ENCODE measurements at regions not wholly inside any gene's neighbourhood (a gene's known extent, or its start where the extent isn't known, plus 50 kb on each side); places are given as distances from the start of the nearest gene placed in this dataset.
"Not testable (repeated sequence)": the region's sequence is repeated elsewhere in the genome, so short reads cannot be mapped to it uniquely, and the experiment has no call there.

DNA sequence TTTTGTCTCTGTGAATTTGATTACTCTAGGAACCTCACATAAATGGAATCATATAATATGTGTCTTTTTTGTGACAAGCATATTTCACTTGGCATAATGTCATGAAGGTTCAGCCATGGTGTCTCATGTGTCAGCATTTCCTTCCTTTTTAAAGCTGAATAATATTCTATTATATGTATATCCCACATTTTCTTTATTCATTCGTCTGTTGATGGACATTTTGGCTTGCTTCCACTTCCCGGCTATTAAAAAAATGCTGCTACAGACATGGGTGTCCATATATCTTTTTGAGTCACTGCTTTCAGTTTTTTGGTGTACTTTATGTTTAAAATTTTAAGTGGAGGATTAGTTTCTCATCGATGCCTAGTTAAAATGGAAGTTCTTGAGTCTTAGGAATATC is 59.8 kb upstream of the C5orf63 start:
- DNase-seq = no peak

DNA sequence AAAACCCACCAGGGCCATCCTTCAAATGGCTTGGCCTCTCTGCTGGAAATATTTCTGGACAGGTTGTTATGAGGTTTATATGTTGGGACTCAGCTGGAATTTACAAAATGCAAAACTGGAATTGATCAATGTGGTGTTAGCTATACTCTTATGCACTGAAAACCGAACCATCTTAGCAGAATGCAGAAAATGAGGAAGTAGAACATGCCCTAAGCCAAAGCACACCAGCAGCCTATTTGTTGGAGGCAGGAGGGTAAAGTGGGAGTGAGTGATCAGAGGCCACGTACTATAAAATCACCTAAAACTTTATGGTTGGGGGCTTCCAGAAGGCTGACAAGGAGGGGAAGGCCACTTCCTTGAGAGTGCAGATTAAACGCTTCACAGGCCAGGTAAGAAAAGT is 63.6 kb upstream of the C5orf63 start:
- no peak for DNase-seq

DNA sequence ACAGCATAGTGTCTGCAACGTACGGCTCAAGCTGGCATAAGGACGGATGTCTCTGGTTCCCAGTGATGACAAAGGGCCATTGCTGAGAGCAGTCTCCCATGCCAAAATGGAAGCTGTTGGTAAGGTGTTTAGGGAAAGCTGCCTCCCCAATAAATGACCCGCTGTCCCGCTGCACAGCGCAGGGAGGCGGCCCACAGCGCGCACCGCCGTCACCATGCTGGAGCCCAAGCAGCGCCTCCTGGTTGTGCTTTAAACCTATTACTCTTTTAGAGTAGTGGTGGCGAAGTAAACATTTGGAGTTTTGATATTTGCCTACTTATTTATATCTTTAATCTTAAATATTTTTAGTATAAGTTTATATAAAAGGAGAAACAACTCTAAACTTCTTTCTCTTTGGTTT is 70.4 kb upstream of the C5orf63 start:
- DNase-seq = no peak

- no peak for DNase-seq
Measured at GRCh38 chr5:127153031-127153430, 79.7 kb upstream of the C5orf63 start.

DNA sequence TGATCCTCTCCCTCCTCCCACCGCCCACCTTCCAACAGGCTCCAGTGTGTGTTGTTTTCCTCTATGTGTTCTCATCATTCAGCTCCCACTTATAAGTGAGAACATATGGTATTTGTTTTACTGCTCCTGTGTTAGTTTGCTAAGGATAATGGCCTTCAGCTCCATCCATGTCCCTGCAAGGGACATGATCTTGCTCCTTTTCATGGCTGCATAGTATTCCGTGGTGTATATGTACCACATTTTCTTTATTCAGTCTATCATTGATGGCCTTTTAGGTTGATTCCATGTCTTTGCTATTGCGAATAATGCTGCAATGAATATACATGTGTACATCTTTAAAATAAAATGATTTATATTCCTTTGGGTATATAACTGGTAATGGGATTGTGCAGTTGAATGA is 80.2 kb upstream of the C5orf63 start:
- DNase-seq = no peak

GRCh38 chr5:127163750-127164149 is 90.4 kb upstream of the C5orf63 start:
- DNase-seq = no peak

DNA sequence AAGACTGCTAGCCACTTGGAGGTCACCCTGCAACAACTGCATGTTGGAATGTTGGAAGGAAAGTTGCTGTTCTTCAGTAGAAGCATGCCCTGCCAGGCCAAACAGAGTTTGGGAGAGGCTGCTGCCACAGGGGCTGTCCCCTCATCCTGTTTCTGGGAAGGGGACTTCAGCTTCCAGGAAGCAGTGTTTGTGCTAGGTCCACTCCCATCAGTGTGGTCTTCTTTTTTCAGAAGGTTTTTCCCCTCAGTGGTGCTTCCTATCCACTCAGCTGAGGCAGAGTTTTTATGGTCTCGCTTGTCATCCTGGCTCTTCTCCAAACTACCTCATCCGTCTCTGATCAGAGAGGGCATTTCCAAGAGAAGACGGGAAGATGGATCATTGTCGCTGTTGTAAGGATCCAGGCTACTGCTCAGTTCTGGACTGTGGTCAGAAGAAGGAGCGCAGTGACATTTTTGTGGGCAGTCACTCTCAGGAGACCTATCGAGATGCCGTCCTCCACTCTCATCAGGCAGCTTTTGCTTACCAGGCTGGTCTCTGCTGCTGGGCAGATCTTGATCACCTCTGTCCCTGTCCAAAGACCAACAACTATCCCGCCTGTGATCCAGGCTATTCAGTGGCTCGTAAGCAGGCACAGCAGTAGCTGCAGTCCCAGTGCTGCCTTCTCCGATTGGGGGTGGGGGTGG is 97.8 kb upstream of the C5orf63 start:
- no peak for DNase-seq

GRCh38 chr5:127176769-127177168 is 103.5 kb upstream of the C5orf63 start:
- DNase-seq = no peak

- DNase-seq = not testable (repeated sequence)
Measured at GRCh38 chr5:127182631-127183030, 108.0 kb upstream of the MEGF10 start.

DNA sequence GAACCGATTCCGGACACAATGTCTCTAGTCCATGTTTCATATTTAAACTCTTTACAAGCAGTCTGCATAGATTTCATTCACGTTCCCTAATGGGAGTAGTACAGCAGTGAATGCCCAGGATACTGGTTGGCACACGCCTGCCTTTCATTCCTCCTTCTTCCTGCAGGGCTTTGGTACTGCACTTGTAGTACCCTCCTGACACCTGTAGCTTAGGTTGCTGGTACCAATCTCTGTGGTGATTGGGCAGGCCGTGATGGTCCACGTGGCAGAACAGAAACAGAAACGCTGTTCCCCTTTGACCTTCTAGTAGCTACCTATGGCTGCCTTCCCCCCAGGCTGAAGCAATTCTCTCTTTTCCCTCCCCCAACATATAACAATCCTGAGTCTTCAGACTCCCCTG is 107.3 kb upstream of the MEGF10 start:
- no peak for DNase-seq

DNA sequence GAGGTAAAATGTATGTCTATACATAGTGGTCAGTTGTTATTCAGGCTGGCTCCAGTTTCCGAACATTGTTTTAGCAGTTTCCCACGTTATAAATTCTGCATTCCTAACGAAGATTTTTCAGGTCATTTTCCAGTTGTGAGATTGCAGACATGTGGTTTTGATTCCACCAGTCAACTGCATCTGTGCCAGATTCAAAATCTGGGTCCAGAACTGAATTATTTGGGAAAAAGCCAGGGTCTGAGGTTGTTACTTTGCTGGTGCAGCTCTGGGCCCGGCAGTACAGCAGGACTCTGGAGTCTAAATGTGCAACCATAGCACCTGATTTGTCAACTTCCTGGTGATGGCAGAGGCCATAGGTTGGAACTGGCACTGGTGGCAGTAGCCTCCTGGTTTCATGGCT is 105.7 kb upstream of the MEGF10 start:
- no peak for DNase-seq

DNA sequence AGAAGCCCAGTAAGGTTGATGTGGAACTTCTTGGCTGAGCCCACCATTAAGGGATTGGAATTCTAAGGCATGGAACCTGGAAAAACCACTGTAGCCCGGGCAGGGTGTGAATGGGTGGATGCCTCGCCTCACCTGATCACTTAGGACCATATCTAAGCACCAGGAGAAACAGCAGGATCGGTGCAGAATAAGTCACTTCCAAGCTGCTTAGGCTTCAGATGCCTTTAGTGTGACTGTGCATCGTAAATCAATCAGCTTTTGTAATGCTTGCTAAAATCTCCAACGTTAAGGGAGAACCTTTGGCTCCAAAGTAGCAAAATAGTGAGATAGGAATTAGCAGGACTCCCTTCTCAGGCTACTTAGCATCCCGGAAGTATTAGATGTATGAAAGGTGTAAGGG is 103.9 kb upstream of the MEGF10 start:
- DNase-seq = no peak

- no peak for DNase-seq
Measured at GRCh38 chr5:127187706-127188105, 102.9 kb upstream of the MEGF10 start.

DNA sequence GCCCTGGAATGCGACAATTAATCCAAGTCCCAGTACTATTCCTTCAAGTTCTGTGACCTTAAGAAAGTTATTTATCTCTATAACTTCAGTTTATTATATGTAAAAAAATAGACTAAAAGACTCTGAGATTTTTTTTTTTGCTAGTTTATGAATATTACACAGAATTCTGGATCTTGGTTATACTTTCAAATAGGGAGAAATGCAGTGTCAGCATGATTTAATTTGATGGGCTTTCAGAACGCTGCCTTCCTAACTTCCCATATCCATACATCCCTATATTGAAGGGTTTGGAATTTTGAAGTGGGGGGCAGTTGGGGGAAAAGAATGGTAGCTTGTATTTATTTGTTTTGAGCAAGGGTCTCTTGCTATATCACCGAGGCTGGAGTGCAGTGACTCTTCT is 98.4 kb upstream of the MEGF10 start:
- no peak for DNase-seq

- DNase-seq = no peak
Measured at GRCh38 chr5:127192836-127193338, 97.7 kb upstream of the MEGF10 start.

- no peak for DNase-seq
Measured at GRCh38 chr5:127196042-127196441, 94.6 kb upstream of the MEGF10 start.

DNA sequence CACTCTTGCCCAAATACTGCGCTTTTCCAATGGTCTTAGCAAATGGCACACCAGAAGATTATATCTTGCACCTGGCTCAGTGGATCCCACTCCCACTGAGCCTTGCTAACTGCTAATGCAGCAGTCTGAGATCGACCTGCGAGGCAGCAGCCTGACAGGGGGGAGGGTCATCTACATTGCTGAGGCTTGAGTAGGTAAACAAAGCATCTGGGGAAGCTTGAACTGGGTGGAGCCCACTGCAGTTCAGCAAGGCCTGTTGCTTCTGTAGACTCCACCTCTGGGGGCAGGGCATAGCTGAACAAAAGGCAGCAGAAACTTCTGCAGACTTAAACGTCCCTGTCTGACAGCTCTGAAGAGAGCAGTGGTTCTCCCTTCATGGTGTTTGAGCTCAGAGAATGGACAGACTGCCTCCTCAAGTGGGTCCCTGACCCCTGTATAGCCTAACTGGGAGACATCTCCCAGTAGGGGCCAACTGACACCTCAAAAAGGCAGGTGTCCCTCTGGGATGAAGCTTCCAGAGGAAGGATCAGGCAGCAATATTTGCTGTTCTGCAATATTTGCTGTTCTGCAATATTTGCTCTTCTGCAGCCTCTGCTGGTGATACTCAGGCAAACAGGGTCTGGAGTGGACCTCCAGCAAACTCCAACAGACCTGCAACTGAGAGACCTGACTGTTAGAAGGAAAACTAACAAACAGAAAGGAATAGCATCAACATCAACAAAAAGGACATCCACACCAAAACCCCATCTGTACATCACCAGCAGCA is 93.0 kb upstream of the MEGF10 start:
- DNase-seq = not testable (repeated sequence)

- not testable (repeated sequence) for DNase-seq
Measured at GRCh38 chr5:127202738-127203137, 87.9 kb upstream of the MEGF10 start.

GRCh38 chr5:127203818-127204217 is 86.8 kb upstream of the MEGF10 start:
- DNase-seq = no peak

GRCh38 chr5:127205147-127205546 is 85.4 kb upstream of the MEGF10 start:
- DNase-seq = no peak

DNA sequence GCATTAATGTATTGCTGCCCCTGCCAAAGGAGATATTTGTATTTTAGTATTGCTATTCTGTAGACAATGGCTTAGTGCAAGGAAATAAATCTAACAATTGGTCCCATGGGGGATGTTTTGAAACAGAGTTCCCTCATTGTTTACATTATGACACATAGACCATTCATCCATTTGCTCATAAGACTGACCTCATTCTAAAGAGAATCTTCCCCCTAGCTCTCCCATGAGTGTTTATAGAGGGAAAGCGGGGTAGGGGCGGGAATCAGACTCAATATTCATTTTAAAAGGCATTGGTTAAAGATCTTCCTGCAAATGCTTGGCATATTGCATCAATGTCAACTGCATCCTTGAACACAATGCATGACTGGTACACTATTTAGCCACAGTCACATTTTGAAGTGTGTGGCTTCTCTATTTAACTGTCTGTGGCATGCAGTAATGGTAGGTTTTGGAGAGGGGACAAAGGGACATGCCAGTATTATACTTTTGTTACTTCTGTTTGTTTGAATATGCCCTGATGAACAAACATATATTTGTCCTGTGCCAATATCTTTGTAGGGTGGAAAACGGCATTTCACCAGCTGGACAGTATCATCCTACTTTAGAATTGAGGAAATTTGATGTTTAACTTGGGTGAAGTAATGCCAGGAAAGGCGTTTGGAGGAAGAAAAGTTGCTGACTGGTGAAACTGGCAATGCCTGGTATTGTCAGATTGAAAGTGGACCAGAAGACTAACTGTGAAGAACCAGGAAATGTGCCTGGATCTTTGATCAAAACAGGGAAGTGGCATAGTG is 84.1 kb upstream of the MEGF10 start:
- DNase-seq = no peak

- DNase-seq = no peak
Measured at GRCh38 chr5:127210042-127210441, 80.6 kb upstream of the MEGF10 start.

DNA sequence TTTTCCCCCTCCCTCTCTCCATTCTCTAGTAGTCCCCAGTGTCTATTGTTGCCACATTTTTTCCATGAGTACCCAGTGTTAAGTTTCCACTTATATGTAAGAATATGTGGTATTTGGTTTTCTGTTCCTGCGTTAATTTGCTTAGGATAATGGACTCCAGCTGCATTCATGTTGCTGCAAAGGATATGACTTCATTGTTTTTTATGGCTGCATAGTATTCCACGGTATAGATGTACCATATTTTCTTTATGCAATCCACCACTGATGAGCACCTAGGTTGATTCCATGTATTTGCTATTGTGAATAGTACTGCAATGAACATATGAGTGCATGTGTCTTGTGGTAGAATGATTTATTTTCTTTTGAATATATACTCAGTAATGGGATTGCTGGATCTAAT is 77.4 kb upstream of the MEGF10 start:
- no peak for DNase-seq

DNA sequence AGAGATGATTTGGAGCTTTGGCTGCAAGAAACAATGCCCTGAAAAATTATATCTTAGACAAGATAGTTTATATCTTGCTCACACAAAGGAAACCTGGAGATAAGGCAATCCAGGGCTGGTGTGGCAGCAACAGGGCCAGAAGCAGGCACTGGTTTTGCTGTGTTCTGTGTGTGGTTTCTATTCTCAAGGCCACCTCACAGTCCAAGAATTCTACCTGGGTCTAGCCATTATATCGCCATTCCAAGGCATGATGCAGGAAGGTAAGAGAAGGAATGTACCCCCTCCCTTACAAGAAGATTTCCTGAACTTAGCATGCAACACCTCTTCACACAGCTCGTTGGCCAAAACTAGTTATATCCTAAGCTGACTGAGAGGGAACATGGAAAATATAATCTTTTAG is 74.5 kb upstream of the MEGF10 start:
- no peak for DNase-seq
